Stimulated activated CD4-positive, alpha-beta T cell treated with anti-CD3 and anti-CD28 coated beads, Interleukin-15, amount 100 ng/mL, for 24 hours (primary cell): ENCODE measurements at regions not wholly inside any gene's neighbourhood (a gene's known extent, or its start where the extent isn't known, plus 50 kb on each side); places are given as distances from the start of the nearest gene placed in this dataset.

Source experiments
- DNase-seq: peaks from one replicate; pipeline ENCODE4 v3.0.0-alpha.2; 2020

DNA sequence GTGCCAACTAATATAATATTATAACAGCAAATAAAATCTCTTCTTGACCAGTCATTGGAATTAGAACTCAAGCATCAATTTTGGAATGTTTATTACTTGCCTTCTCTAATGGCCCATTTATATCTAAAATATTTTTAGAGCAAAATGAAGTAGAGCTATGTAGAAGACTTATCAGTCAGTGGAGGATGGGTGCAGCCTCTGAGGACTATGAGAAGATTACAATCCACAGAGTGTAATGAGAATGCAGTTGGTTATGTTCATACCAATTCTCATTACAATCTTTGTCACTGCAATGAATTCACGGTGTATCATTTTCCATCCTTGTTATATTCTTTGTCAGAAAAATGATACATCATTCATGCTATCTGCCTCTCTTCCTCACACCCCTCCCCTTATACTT lies 878.1 kb downstream of the CENPC start:
- DNase-seq, result no peak

DNA sequence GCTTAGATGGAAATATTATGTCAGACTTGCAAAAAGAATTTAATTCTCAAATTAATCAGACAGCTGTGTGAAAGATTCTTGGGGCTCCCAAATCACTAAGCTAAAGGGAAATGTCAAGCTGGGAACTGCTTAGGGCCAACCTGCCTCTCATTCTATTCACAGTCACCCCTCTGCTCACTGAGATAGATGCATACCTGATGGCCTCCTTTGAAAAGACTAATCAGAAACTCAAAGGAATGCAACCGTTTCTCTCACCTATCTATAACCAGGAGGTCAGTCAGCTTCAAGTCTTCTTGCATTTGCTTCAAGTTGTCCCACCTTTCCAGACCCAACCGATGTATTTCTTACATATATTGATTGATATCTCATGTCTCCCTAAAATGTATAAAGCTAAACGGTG lies 882.7 kb downstream of the CENPC start:
- no peak for DNase-seq

GRCh38 chr4:66658809-66659208 lies 886.5 kb downstream of the CENPC start:
- DNase-seq, result no peak

DNA sequence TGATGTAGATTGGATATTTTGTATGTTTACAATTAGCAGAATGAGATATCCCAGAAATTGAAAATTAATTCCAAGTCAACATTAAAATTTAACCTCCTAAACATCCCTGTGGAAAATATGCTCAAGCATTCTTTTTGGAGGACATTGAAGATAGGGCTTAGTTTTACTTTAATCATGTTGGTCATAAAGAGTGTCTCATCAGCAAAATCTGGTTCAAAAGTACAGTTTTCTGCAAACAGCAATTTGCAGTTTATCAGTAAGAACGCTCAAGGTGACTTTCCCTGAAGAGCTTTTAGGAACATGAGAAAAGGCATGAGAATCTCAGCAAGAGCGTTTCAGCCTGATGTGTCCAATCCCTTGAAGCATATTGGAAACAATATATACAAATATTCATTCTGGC lies 889.8 kb downstream of the CENPC start:
- DNase-seq, result no peak

- no peak for DNase-seq
These were observed 891.4 kb downstream of the CENPC start for GRCh38 chr4:66653937-66654336.

GRCh38 chr4:66649236-66649635 lies 896.1 kb downstream of the CENPC start:
- DNase-seq, result no peak

- DNase-seq, result no peak
These were observed 897.4 kb downstream of the CENPC start for GRCh38 chr4:66647926-66648325.

DNA sequence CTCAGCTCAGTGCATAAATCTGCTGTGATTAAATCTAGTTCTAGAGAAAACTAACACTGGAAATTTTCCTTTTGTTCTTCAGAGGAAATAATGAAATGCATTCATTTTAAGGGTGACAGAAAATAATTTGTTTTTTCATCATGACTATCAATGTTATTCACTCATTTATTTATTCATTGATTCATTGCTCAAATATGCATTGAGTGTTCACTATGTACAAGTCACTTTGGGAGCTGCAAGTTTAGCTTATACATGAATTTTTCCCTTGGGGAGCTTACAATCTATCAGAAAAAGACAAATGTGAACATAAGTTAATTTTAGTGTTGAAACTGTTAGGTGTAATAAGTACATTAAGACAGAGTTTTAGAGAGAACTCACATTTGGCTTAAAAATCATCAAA lies 897.8 kb downstream of the CENPC start:
- DNase-seq, result no peak

- DNase-seq, result no peak
These were observed 904.9 kb downstream of the CENPC start for GRCh38 chr4:66640233-66640990.

DNA sequence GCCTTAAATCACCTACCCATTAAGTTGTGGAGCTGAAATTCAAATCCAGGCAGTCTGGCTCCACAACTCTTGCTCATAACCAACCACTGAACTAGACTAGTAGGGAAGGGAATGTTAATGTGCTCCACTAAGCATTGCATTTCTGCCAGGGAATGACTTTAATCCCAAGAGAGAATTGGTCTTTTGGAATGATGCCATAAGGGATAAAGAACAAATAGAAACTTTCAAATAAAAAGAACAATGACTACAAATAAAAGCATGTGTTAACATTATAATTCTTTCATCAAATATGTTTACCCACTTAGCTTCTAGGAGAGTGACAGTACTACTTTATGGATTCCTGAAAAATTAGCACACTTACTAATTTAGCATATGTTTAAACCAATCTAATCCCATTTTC lies 905.9 kb downstream of the CENPC start:
- DNase-seq, result no peak

DNA sequence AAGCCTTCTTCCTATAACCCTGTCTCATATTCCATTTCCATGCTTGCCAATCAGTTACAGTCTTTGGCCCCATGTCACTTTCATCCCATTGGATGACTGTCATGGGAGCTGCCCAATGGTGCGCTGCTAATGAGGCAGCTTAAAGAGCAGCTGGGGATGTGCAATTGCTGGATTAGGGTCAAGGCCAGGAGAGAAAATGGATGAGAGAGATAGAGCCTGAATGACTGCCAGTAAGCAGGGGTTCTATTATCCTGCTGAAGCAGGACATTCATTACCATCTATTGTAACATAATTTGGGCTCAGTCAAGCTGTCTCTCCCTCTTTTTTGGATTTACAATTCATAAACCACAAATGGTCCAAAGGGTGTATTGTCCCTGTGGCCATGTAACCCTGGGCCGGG lies 909.0 kb downstream of the CENPC start:
- DNase-seq, result no peak

GRCh38 chr4:66633477-66633876 lies 911.8 kb downstream of the CENPC start:
- DNase-seq, result no peak

DNA sequence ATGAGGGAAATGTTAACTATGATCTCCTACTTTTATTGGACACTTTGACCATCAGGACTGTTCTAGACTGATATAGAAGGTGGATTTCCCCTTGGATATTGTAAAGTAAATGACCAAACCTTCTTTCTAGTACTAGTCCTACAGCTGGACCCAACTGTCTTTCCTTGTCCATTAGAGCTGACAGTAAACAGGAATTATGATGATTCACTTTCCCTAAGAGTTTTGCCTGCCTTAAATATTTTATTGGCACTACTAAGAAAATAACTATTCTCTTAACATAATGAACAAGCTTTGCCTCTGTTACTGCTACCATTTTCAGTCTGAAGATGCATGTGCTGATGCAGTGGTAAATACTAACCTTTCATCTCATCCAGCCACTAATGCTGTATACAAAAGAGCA lies 915.4 kb downstream of the CENPC start:
- DNase-seq, result no peak

GRCh38 chr4:66628146-66628545 lies 917.2 kb downstream of the CENPC start:
- DNase-seq, result no peak

DNA sequence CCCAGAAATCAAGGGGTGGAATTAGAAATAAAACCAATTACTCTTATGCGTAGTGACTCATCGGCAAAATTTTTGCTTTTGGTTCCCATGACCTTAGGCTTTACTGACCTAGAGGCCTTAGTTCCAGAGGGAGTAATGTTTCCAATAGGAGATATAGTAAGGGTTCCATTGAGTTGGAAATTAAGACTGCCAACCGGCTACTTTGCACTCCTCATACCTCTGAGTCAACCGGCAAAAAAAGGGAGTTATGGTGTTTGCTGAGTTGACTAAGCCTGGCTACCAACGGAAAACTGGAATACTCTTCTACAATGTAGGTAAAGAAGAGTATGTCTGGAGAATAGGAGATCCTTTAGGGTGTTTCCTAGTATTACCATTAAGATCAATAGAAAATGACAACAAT lies 919.8 kb downstream of the CENPC start:
- DNase-seq, result no peak

DNA sequence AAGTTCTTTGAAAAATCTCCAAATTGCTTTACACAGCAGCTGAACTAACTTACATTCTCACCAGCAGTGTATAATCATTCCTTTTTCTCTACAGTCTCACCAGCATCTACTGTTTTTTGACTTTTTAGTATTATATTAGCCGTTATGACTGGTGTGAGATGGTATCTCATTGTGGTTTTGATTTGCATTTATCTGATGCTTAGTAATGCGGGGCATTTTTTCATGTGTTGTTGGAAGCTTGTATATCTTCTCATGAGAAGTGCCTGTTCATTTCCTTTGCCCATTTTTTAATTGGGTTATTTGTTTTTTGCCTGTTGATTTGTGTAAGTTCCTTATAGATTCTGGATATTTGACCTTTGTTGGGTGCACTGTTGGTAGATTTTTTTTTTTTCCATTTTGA lies 931.7 kb downstream of the CENPC start:
- DNase-seq, result no peak

DNA sequence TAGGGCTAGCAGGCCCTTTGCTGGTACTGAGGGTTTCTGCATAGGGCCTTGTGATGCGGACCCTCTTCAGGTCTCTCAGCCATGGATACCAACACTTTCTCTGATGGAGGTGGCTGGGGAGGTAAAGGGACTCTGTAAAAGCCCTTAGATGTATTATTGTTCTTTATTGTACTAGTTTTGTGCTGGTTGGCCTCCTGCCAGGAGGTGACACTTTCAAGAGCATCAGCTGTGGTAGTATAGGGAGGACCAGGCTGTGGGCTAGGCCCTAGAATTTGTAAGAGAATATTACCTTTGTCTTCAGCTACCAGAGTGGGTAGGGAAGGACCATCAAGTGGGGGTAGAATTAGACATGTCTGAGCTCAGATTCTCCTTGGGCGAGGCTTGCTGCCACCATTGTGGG lies 936.3 kb downstream of the CENPC start:
- no peak for DNase-seq

DNA sequence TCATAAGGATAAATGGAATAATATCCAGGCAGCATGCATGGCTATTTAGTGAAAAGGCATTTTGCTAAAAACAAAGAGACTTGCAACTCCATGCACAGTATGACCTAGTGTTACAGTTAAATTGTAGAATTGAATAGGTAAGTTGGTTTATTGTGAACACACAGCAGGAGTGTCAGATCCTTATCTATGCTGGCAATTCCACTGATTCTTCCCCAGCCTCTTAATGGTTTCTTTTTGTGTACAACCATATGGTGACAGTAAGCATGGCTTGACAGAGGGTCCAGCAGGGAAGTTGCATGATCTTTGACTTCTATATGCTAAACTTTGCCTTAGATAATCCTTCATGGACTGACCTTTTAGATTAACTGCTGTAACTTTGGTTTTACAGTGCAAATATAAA lies 936.6 kb upstream of the EPHA5 start:
- no peak for DNase-seq

GRCh38 chr4:66606215-66606614 lies 935.9 kb upstream of the EPHA5 start:
- no peak for DNase-seq

GRCh38 chr4:66604192-66604591 lies 933.9 kb upstream of the EPHA5 start:
- no peak for DNase-seq

GRCh38 chr4:66602622-66603021 lies 932.3 kb upstream of the EPHA5 start:
- DNase-seq, result no peak

- no peak for DNase-seq
These were observed 921.7 kb upstream of the EPHA5 start for GRCh38 chr4:66591968-66592367.

GRCh38 chr4:66590488-66591215 lies 920.4 kb upstream of the EPHA5 start:
- DNase-seq, result no peak

- no peak for DNase-seq
These were observed 918.9 kb upstream of the EPHA5 start for GRCh38 chr4:66589183-66589582.

DNA sequence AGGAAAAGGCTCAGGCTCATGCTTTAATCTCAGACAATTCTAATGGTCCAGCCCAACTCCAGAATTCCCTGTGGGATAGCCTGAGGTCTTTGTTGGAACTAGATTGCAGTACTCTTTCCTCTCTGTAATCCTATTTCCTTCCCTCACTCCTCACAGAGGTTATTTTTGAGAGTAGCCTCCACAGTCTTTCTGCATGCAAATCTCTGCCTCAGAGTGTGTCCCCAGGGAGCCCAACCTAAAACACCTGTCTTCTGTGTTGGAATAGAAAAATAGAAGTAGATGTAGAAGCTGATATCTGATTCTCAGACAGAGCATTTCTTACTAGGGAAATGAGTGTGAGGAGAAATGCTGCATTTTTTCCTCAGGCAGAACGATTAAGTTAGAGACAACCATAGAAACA lies 915.5 kb upstream of the EPHA5 start:
- no peak for DNase-seq
